Mammary epithelial cell (primary cell): ENCODE measurements at regions not wholly inside any gene's neighbourhood (a gene's known extent, or its start where the extent isn't known, plus 50 kb on each side); places are given as distances from the start of the nearest gene placed in this dataset.

Experiments used
- CTCF ChIP-seq, 2 donors: IDR thresholded peaks in 1 of 2; conservative IDR thresholded peaks in 1 of 2; 2 replicates each; pipeline ENCODE4 v1.5.1; 2011 to 2012; ENCODE audit warnings: inconsistent platforms in 2 of 2, low read length in 2 of 2, mild to moderate bottlenecking in 2 of 2, control low read depth in 1 of 2, low read depth in 1 of 2; ENCODE audit not compliant: insufficient read depth in 1 of 2; ENCODE audit errors: extremely low read depth in 1 of 2
- EZH2 ChIP-seq: IDR thresholded peaks from 2 replicates; pipeline ENCODE4 v1.6.1; 2012; ENCODE audit warnings: low read length, inconsistent platforms, borderline replicate concordance

DNA sequence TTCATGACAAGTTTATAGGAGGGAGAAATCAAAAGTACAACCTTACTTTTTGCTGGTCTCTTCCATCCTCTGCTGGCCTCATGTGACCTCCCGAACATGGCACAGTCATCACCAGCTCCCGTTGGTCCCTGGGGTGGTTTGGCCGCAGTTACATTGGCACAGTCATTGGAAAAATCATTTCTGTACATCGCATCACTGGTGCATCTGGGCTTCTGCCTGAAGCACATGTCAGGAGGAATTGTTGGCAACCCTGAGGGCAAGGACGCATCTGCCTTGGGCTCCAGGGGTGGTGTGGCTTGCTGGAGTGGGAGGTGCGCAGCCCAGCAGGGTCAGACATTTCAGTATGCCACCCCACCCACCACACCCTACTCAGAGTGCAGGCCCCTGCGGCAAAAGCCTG lies 162.9 kb upstream of the SLC24A3 start:
- no peak for TF ChIP-seq CTCF (conservative IDR thresholded peaks at IDR 0.05 in 1 of 2, IDR thresholded peaks at IDR 0.05 in 1 of 2; ENCODE audit: extremely low read depth in 1 of 2, insufficient read depth in 1 of 2, low read depth in 1 of 2, low read length in 2 of 2)
- TF ChIP-seq EZH2: no peak
